Kidney epithelial cell (primary cell): ENCODE measurements at regions not wholly inside any gene's neighbourhood (a gene's known extent, or its start where the extent isn't known, plus 50 kb on each side); places are given as distances from the start of the nearest gene placed in this dataset.

Experiments
- DNase-seq: peaks from one replicate; pipeline ENCODE4 v3.0.0-alpha.2; 2010; ENCODE audit warnings: low read depth
- H3K27me3 ChIP-seq: 2 replicates; pipeline ENCODE4 v1.6.0; 2011; ENCODE audit warnings: low read length; ENCODE audit not compliant: control insufficient read depth, insufficient read depth
- H3K36me3 ChIP-seq: 2 replicates; pipeline ENCODE4 v1.5.1; 2011; ENCODE audit warnings: low read length; ENCODE audit not compliant: control insufficient read depth, insufficient read depth
- H3K4me3 ChIP-seq: 2 replicates; pipeline ENCODE4 v1.5.1; 2011; ENCODE audit warnings: low read depth, mild to moderate bottlenecking, control low read depth, low read length
- CTCF ChIP-seq: IDR thresholded peaks from 2 replicates; pipeline ENCODE4 v1.5.1; 2011; ENCODE audit warnings: mild to moderate bottlenecking, moderate library complexity, low read length, control low read depth, inconsistent platforms; ENCODE audit not compliant: insufficient read depth, poor library complexity, severe bottlenecking

- Histone ChIP-seq H3K4me3 (no peak overlapping the region), H3K36me3 (no peaks in the 10 kb centered on the region), H3K27me3 (no peaks in the 10 kb centered on the region)
- DNase-seq, result no peak
- no peak for TF ChIP-seq CTCF
Observed at GRCh38 chr11:15547685-15548084, 433.0 kb downstream of the INSC start.

GRCh38 chr11:15551901-15552851 is 437.5 kb downstream of the INSC start:
- TF ChIP-seq CTCF, result no peak
- Histone ChIP-seq H3K4me3 (no peak overlapping the region), H3K36me3 (no peaks in the 10 kb centered on the region), H3K27me3 (no peaks in the 10 kb centered on the region)
- no peak for DNase-seq

GRCh38 chr11:15555161-15555560 is 440.4 kb downstream of the INSC start:
- no peaks in the 10 kb centered on the region for H3K36me3 ChIP-seq
- TF ChIP-seq CTCF, result no peak
- DNase-seq, result no peak
- no peaks in the 10 kb centered on the region for H3K27me3 ChIP-seq
- no peak overlapping the region for H3K4me3 ChIP-seq

- TF ChIP-seq CTCF, result no peak
- H3K36me3 ChIP-seq, result no peaks in the 10 kb centered on the region
- no peaks in the 10 kb centered on the region for H3K27me3 ChIP-seq
- no peak overlapping the region for H3K4me3 ChIP-seq
- DNase-seq, result no peak
Observed at GRCh38 chr11:15557457-15558230, 442.9 kb downstream of the INSC start.

GRCh38 chr11:15558513-15559181 is 443.9 kb downstream of the INSC start:
- no peaks in the 10 kb centered on the region for H3K27me3 ChIP-seq
- no peak for TF ChIP-seq CTCF
- no peak for DNase-seq

More at GRCh38 chr11:15558513-15559181, 443.9 kb downstream of the INSC start:
- H3K4me3 ChIP-seq, result no peak overlapping the region
- H3K36me3 ChIP-seq, result no peaks in the 10 kb centered on the region
